ENCODE measurements at regions not wholly inside any gene's neighbourhood (a gene's known extent, or its start where the extent isn't known, plus 50 kb on each side); places are given as distances from the start of the nearest gene placed in this dataset.

GRCh38 chr13:34152996-34153395 lies 335.0 kb downstream of the RFC3 start:
- TF ChIP-seq, protein P1, sequence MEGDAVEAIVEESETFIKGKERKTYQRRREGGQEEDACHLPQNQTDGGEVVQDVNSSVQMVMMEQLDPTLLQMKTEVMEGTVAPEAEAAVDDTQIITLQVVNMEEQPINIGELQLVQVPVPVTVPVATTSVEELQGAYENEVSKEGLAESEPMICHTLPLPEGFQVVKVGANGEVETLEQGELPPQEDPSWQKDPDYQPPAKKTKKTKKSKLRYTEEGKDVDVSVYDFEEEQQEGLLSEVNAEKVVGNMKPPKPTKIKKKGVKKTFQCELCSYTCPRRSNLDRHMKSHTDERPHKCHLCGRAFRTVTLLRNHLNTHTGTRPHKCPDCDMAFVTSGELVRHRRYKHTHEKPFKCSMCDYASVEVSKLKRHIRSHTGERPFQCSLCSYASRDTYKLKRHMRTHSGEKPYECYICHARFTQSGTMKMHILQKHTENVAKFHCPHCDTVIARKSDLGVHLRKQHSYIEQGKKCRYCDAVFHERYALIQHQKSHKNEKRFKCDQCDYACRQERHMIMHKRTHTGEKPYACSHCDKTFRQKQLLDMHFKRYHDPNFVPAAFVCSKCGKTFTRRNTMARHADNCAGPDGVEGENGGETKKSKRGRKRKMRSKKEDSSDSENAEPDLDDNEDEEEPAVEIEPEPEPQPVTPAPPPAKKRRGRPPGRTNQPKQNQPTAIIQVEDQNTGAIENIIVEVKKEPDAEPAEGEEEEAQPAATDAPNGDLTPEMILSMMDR (IDR thresholded peaks at IDR 0.05): no peak
- TF ChIP-seq EP300 (IDR thresholded peaks at IDR 0.05): no peak
- TF ChIP-seq POLR2A (IDR thresholded peaks at IDR 0.05): no peak
- no peak for TF ChIP-seq POLR2AphosphoS5 (IDR thresholded peaks at IDR 0.05)

Data from gastroesophageal sphincter (tissue), 3 donors.